PC-3 (cell line): ENCODE measurements at regions not wholly inside any gene's neighbourhood (a gene's known extent, or its start where the extent isn't known, plus 50 kb on each side); places are given as distances from the start of the nearest gene placed in this dataset.

Source experiments
- ATAC-seq: fragments of 200-7000 bp; cut with Tn5 transposase; 2 replicates; pipeline ENCODE4 v1.9.1; 2020; ENCODE audit warnings: mild to moderate bottlenecking, moderate library complexity
- BruUV-seq: library from RNA; stranded (reverse); fragments of 400-500 nt; replicated peaks from 2 replicates; lab custom pipeline; 2021; lab: Mats Ljungman, UMichigan
- CTCF ChIA-PET: fragments of 300-600 bp; sonication (Branson Sonifier 250); formaldehyde crosslinking; loops from one replicate; lab custom pipeline; 2022; ENCODE audit warnings: antibody characterized with exemption; lab: Charles Lee
- POLR2A ChIA-PET: fragments of 300-600 bp; sonication (Branson Sonifier 250); formaldehyde crosslinking; loops from one replicate; lab custom pipeline; 2022; ENCODE audit warnings: antibody characterized with exemption; ENCODE audit not compliant: unreplicated experiment; lab: Charles Lee
- DNase-seq: peaks from one replicate; pipeline ENCODE4 v3.0.0-alpha.2; 2015
- H2AFZ ChIP-seq: fragments of 300-600 bp; sonication (generic); 2 replicates; pipeline ENCODE4 v1.6.0; 2016; ENCODE audit warnings: antibody characterized with exemption, low read length
- H3F3A ChIP-seq: fragments of 300-600 bp; sonication (generic); one replicate; pipeline ENCODE4 v1.6.0; 2017; ENCODE audit warnings: antibody characterized with exemption, low read length, control low read depth, mild to moderate bottlenecking; ENCODE audit not compliant: unreplicated experiment
- H3K27ac ChIP-seq: fragments of 300-600 bp; sonication (generic); 2 replicates; pipeline ENCODE4 v1.5.1; 2016; ENCODE audit warnings: mild to moderate bottlenecking, low read length
- H3K27me3 ChIP-seq: fragments of 300-600 bp; sonication (generic); 2 replicates; pipeline ENCODE4 v1.6.1; 2016; ENCODE audit warnings: low read length, mixed read lengths
- H3K36me3 ChIP-seq: fragments of 300-600 bp; sonication (generic); 2 replicates; pipeline ENCODE4 v1.6.1; 2016; ENCODE audit warnings: low read depth, mixed run types, low read length, mixed read lengths
- H3K4me1 ChIP-seq: fragments of 300-600 bp; sonication (generic); 2 replicates; pipeline ENCODE4 v1.5.1; 2016; ENCODE audit warnings: low read length; ENCODE audit not compliant: insufficient read depth
- H3K4me2 ChIP-seq: fragments of 300-600 bp; sonication (generic); 2 replicates; pipeline ENCODE4 v1.6.0; 2016; ENCODE audit warnings: low read length
- H3K4me3 ChIP-seq: fragments of 300-600 bp; sonication (generic); 2 replicates; pipeline ENCODE4 v1.5.1; 2016; ENCODE audit warnings: mild to moderate bottlenecking, low read length, mixed read lengths
- H3K79me2 ChIP-seq: fragments of 300-600 bp; sonication (generic); 2 replicates; pipeline ENCODE4 v1.6.1; 2017; ENCODE audit warnings: low read length, mixed read lengths
- H3K9ac ChIP-seq: fragments of 300-600 bp; sonication (generic); 2 replicates; pipeline ENCODE4 v1.6.0; 2016; ENCODE audit warnings: mild to moderate bottlenecking, low read length
- H3K9me2 ChIP-seq: fragments of 300-600 bp; sonication (generic); replicated peaks from 2 replicates; pipeline ENCODE4 v1.6.1; 2016; ENCODE audit warnings: mixed run types, low read length, mixed read lengths
- H3K9me3 ChIP-seq: fragments of 300-600 bp; sonication (generic); 2 replicates; pipeline ENCODE4 v1.6.1; 2016; ENCODE audit warnings: low read length, mixed read lengths
- H4K20me1 ChIP-seq: fragments of 300-600 bp; sonication (generic); 2 replicates; pipeline ENCODE4 v1.6.1; 2016; ENCODE audit warnings: low read length, mixed read lengths
- CTCF ChIP-seq: fragments of 300-600 bp; sonication (generic); conservative IDR thresholded peaks from 2 replicates; pipeline ENCODE4 v1.5.1; 2017; ENCODE audit warnings: antibody characterized with exemption, low read depth, mild to moderate bottlenecking, low read length
- EZH2 ChIP-seq: fragments of 300-600 bp; sonication (generic); IDR thresholded peaks from one replicate; pipeline ENCODE4 v1.6.1; 2017; ENCODE audit warnings: antibody characterized with exemption, mild to moderate bottlenecking, low read length; ENCODE audit not compliant: unreplicated experiment
- EZH2phosphoT487 ChIP-seq: fragments of 300-600 bp; sonication (generic); IDR thresholded peaks from 2 replicates; pipeline ENCODE4 v1.6.1; 2018; ENCODE audit warnings: mild to moderate bottlenecking, antibody characterized with exemption, low read length, borderline replicate concordance
- intact Hi-C: fragments of 100-400 bp; cut with micrococcal nuclease; formaldehyde crosslinking; loops from 2 replicates; pipeline ENCODE4 v1.9.0; 2023

GRCh38 chr14:82270286-82270685 is 736.6 kb upstream of the SEL1L start:
- Histone ChIP-seq H3K27me3 (no peaks in the 10 kb centered on the region), H3K9ac (no peak overlapping the region), H3K9me2 (no peaks in the 10 kb centered on the region), H3K4me1 (no peaks in the 10 kb centered on the region), H3K4me2 (no peak overlapping the region), H3K36me3 (no peaks in the 10 kb centered on the region), H2AFZ (no peak overlapping the region), H3K79me2 (no peaks in the 10 kb centered on the region), H3K27ac (no peak overlapping the region), H3K4me3 (no peak overlapping the region), H4K20me1 (no peaks in the 10 kb centered on the region), H3F3A (no peaks in the 10 kb centered on the region), H3K9me3 (peaks cover 13% of the 10 kb centered on the region; the same call in 1 of the 2 replicates)
- ChIA-PET CTCF (no interaction called here), POLR2A (no interaction called here)
- BruUV-seq: no TSS peak
- TF ChIP-seq CTCF (no peak), EZH2phosphoT487 (no peak), EZH2 (no peak)
- ATAC-seq (no peak), DNase-seq (no peak)
- intact Hi-C loops: no loop called here

GRCh38 chr14:82298811-82299210 is 765.2 kb upstream of the SEL1L start:
- BruUV-seq: no TSS peak
- ATAC-seq: no peak
- H4K20me1 ChIP-seq: no peaks in the 10 kb centered on the region
- H2AFZ ChIP-seq: no peak overlapping the region
- H3F3A ChIP-seq: no peaks in the 10 kb centered on the region
- no peaks in the 10 kb centered on the region for H3K9me2 ChIP-seq
- intact Hi-C loops: no loop called here
- no peaks in the 10 kb centered on the region for H3K4me1 ChIP-seq
- peaks cover 9% of the 10 kb centered on the region; the same call in 1 of the 2 replicates for H3K9me3 ChIP-seq
- H3K79me2 ChIP-seq: no peaks in the 10 kb centered on the region
- TF ChIP-seq EZH2phosphoT487 (no peak), CTCF (no peak), EZH2 (no peak)
- H3K4me2 ChIP-seq: no peak overlapping the region
- no peak overlapping the region for H3K9ac ChIP-seq
- CTCF ChIA-PET: no interaction called here
- no peak overlapping the region for H3K4me3 ChIP-seq
- POLR2A ChIA-PET: no interaction called here
- H3K36me3 ChIP-seq: no peaks in the 10 kb centered on the region
- no peak for DNase-seq
- no peak overlapping the region for H3K27ac ChIP-seq
- H3K27me3 ChIP-seq: no peaks in the 10 kb centered on the region

- H3K36me3 ChIP-seq: no peaks in the 10 kb centered on the region
- no peak overlapping the region for H3K27ac ChIP-seq
- H3K9ac ChIP-seq: no peak overlapping the region
- no peak for DNase-seq
- H3K79me2 ChIP-seq: no peaks in the 10 kb centered on the region
- no peak overlapping the region for H2AFZ ChIP-seq
- H3K4me3 ChIP-seq: no peak overlapping the region
- H3K27me3 ChIP-seq: no peaks in the 10 kb centered on the region
- no peaks in the 10 kb centered on the region for H3F3A ChIP-seq
- H3K9me3 ChIP-seq: peaks cover 20% of the 10 kb centered on the region
- H4K20me1 ChIP-seq: no peaks in the 10 kb centered on the region
- ATAC-seq: no peak
- BruUV-seq: no TSS peak
- no peaks in the 10 kb centered on the region for H3K9me2 ChIP-seq
- ChIA-PET CTCF (no interaction called here), POLR2A (no interaction called here)
- intact Hi-C loops: no loop called here
- H3K4me1 ChIP-seq: no peaks in the 10 kb centered on the region
- no peak overlapping the region for H3K4me2 ChIP-seq
- no peak for TF ChIP-seq CTCF
- TF ChIP-seq EZH2phosphoT487: no peak
- no peak for TF ChIP-seq EZH2
These were observed 775.5 kb upstream of the SEL1L start for GRCh38 chr14:82309199-82309598.
